ENCODE measurements at regions not wholly inside any gene's neighbourhood (a gene's known extent, or its start where the extent isn't known, plus 50 kb on each side); places are given as distances from the start of the nearest gene placed in this dataset.

GRCh38 chrY:14351590-14351989 lies 172.7 kb upstream of the NLGN4Y start:
- Histone ChIP-seq H4K20me1 (replicated peaks in 1 of 2; ENCODE audit: control insufficient read depth in 1 of 2, insufficient read depth in 2 of 2, low read length in 2 of 2) (no peaks in the 10 kb centered on the region), H3K56ac (replicated peaks; ENCODE audit: insufficient read length, low read depth, low read length) (no peak overlapping the region), H3K9ac (replicated peaks in 1 of 4; ENCODE audit: extremely low read depth in 1 of 4, low read depth in 3 of 4, low read length in 3 of 4) (no peak overlapping the region), H3K9me3 (ENCODE audit: insufficient read depth in 2 of 2, low read depth in 1 of 2, low read length in 1 of 2) (no peaks in the 10 kb centered on the region), H2BK15ac (ENCODE audit: low read length) (no peak overlapping the region), H2AK5ac (ENCODE audit: low read depth, low read length) (no peak overlapping the region), H3K4ac (replicated peaks; ENCODE audit: insufficient read length, low read depth, low read length) (no peak overlapping the region), H4K91ac (replicated peaks; ENCODE audit: insufficient read length, low read length) (no peak overlapping the region), H2BK12ac (ENCODE audit: low read depth, low read length) (no peak overlapping the region), H3K4me3 (ENCODE audit: extremely low read depth in 1 of 4, insufficient read depth in 2 of 4, low read depth in 3 of 4, low read length in 4 of 4) (no peak overlapping the region), H2BK120ac (replicated peaks; ENCODE audit: low read depth, low read length) (no peak overlapping the region), H3K79me1 (ENCODE audit: low read depth, low read length) (no peaks in the 10 kb centered on the region), H3K14ac (ENCODE audit: insufficient read length) (no peak overlapping the region), H3K79me2 (ENCODE audit: control insufficient read depth in 1 of 2, insufficient read depth in 2 of 2, low read length in 2 of 2) (no peaks in the 10 kb centered on the region), H2BK20ac (ENCODE audit: low read length) (no peak overlapping the region), H3K18ac (ENCODE audit: extremely low read depth, low read length) (no peak overlapping the region), H2AFZ (ENCODE audit: low read length) (no peak overlapping the region), H3K27ac (ENCODE audit: low read depth, low read length) (no peak overlapping the region), H3K23ac (ENCODE audit: insufficient read length) (no peak overlapping the region), H2BK5ac (ENCODE audit: low read depth, low read length) (no peak overlapping the region), H4K8ac (ENCODE audit: extremely low read depth, insufficient read depth, low read length) (no peak overlapping the region), H3K4me1 (replicated peaks in 1 of 4; ENCODE audit: control insufficient read depth in 3 of 4, insufficient read depth in 4 of 4, low read length in 3 of 4) (peaks cover 0 to 4% (median 2%) of the 10 kb centered on the region in 4 experiments; a peak in 1 of 7 replicates), H3K23me2 (ENCODE audit: low read depth, low read length) (no peaks in the 10 kb centered on the region), H3K36me3 (ENCODE audit: control insufficient read depth in 2 of 4, insufficient read depth in 4 of 4, low read length in 3 of 4) (no peaks in the 10 kb centered on the region), H4K5ac (ENCODE audit: insufficient read length, low read depth, low read length) (no peak overlapping the region), H3K4me2 (ENCODE audit: insufficient read depth in 1 of 2, low read depth in 2 of 2, low read length in 2 of 2) (peak overlapping the region in 1 of 2 experiments; percentile 13; a peak in 1 of 4 replicates), H3K27me3 (replicated peaks in 1 of 4; ENCODE audit: control insufficient read depth in 3 of 4, extremely low read depth in 1 of 4, insufficient read depth in 3 of 4, low read length in 3 of 4) (no peaks in the 10 kb centered on the region)
- 0% methylated on average over 1 of the region's 1 CpG; no CpG with 5 or more reads in 1 of the 2 experiments for WGBS, 2 experiments (ENCODE audit: extremely low coverage in 1 of 2, insufficient coverage in 1 of 2, insufficient read length in 1 of 2, insufficient replicate concordance in 2 of 2, low coverage in 1 of 2, low lambda C conversion rate in 2 of 2, missing lambda C conversion rate in 1 of 2)
- peak in 1 of 2 experiments; percentile 17 for DNase-seq (ENCODE audit: low read depth in 1 of 2, low spot score in 2 of 2)
- POLR2A ChIA-PET (ENCODE audit: partially characterized antibody) = no interaction called here
- FAIRE-seq = peak; percentile 81
- CTCF ChIA-PET (ENCODE audit: partially characterized antibody) = no interaction called here
- TF ChIP-seq KDM1A (IDR thresholded peaks at IDR 0.05; ENCODE audit: borderline replicate concordance, low read length) (no peak), ATF2 (IDR thresholded peaks at IDR 0.05; ENCODE audit: low read length) (no peak)
